PC-3 (cell line): ENCODE measurements at regions not wholly inside any gene's neighbourhood (a gene's known extent, or its start where the extent isn't known, plus 50 kb on each side); places are given as distances from the start of the nearest gene placed in this dataset.

Experiments
- ATAC-seq: fragments of 200-7000 bp; cut with Tn5 transposase; 2 replicates; pipeline ENCODE4 v1.9.1; 2020; ENCODE audit warnings: mild to moderate bottlenecking, moderate library complexity
- BruUV-seq: library from RNA; stranded (reverse); fragments of 400-500 nt; replicated peaks from 2 replicates; lab custom pipeline; 2021; lab: Mats Ljungman, UMichigan
- CTCF ChIA-PET: fragments of 300-600 bp; sonication (Branson Sonifier 250); formaldehyde crosslinking; loops from one replicate; lab custom pipeline; 2022; ENCODE audit warnings: antibody characterized with exemption; lab: Charles Lee
- POLR2A ChIA-PET: fragments of 300-600 bp; sonication (Branson Sonifier 250); formaldehyde crosslinking; loops from one replicate; lab custom pipeline; 2022; ENCODE audit warnings: antibody characterized with exemption; ENCODE audit not compliant: unreplicated experiment; lab: Charles Lee
- DNase-seq: peaks from one replicate; pipeline ENCODE4 v3.0.0-alpha.2; 2015
- H2AFZ ChIP-seq: fragments of 300-600 bp; sonication (generic); 2 replicates; pipeline ENCODE4 v1.6.0; 2016; ENCODE audit warnings: antibody characterized with exemption, low read length
- H3F3A ChIP-seq: fragments of 300-600 bp; sonication (generic); one replicate; pipeline ENCODE4 v1.6.0; 2017; ENCODE audit warnings: antibody characterized with exemption, low read length, control low read depth, mild to moderate bottlenecking; ENCODE audit not compliant: unreplicated experiment
- H3K27ac ChIP-seq: fragments of 300-600 bp; sonication (generic); 2 replicates; pipeline ENCODE4 v1.5.1; 2016; ENCODE audit warnings: mild to moderate bottlenecking, low read length
- H3K27me3 ChIP-seq: fragments of 300-600 bp; sonication (generic); 2 replicates; pipeline ENCODE4 v1.6.1; 2016; ENCODE audit warnings: low read length, mixed read lengths
- H3K36me3 ChIP-seq: fragments of 300-600 bp; sonication (generic); 2 replicates; pipeline ENCODE4 v1.6.1; 2016; ENCODE audit warnings: low read depth, mixed run types, low read length, mixed read lengths
- H3K4me1 ChIP-seq: fragments of 300-600 bp; sonication (generic); 2 replicates; pipeline ENCODE4 v1.5.1; 2016; ENCODE audit warnings: low read length; ENCODE audit not compliant: insufficient read depth
- H3K4me2 ChIP-seq: fragments of 300-600 bp; sonication (generic); 2 replicates; pipeline ENCODE4 v1.6.0; 2016; ENCODE audit warnings: low read length
- H3K4me3 ChIP-seq: fragments of 300-600 bp; sonication (generic); 2 replicates; pipeline ENCODE4 v1.5.1; 2016; ENCODE audit warnings: mild to moderate bottlenecking, low read length, mixed read lengths
- H3K79me2 ChIP-seq: fragments of 300-600 bp; sonication (generic); 2 replicates; pipeline ENCODE4 v1.6.1; 2017; ENCODE audit warnings: low read length, mixed read lengths
- H3K9ac ChIP-seq: fragments of 300-600 bp; sonication (generic); 2 replicates; pipeline ENCODE4 v1.6.0; 2016; ENCODE audit warnings: mild to moderate bottlenecking, low read length
- H3K9me2 ChIP-seq: fragments of 300-600 bp; sonication (generic); replicated peaks from 2 replicates; pipeline ENCODE4 v1.6.1; 2016; ENCODE audit warnings: mixed run types, low read length, mixed read lengths
- H3K9me3 ChIP-seq: fragments of 300-600 bp; sonication (generic); 2 replicates; pipeline ENCODE4 v1.6.1; 2016; ENCODE audit warnings: low read length, mixed read lengths
- H4K20me1 ChIP-seq: fragments of 300-600 bp; sonication (generic); 2 replicates; pipeline ENCODE4 v1.6.1; 2016; ENCODE audit warnings: low read length, mixed read lengths
- EZH2 ChIP-seq: fragments of 300-600 bp; sonication (generic); IDR thresholded peaks from one replicate; pipeline ENCODE4 v1.6.1; 2017; ENCODE audit warnings: antibody characterized with exemption, mild to moderate bottlenecking, low read length; ENCODE audit not compliant: unreplicated experiment
- EZH2phosphoT487 ChIP-seq: fragments of 300-600 bp; sonication (generic); IDR thresholded peaks from 2 replicates; pipeline ENCODE4 v1.6.1; 2018; ENCODE audit warnings: mild to moderate bottlenecking, antibody characterized with exemption, low read length, borderline replicate concordance
- intact Hi-C: fragments of 100-400 bp; cut with micrococcal nuclease; formaldehyde crosslinking; loops from 2 replicates; pipeline ENCODE4 v1.9.0; 2023
- TF ChIP-seq, protein P1 (sequence below): fragments of 300-600 bp; sonication (generic); conservative IDR thresholded peaks from 2 replicates; pipeline ENCODE4 v1.5.1; 2017; ENCODE audit warnings: antibody characterized with exemption, low read depth, mild to moderate bottlenecking, low read length

DNA sequence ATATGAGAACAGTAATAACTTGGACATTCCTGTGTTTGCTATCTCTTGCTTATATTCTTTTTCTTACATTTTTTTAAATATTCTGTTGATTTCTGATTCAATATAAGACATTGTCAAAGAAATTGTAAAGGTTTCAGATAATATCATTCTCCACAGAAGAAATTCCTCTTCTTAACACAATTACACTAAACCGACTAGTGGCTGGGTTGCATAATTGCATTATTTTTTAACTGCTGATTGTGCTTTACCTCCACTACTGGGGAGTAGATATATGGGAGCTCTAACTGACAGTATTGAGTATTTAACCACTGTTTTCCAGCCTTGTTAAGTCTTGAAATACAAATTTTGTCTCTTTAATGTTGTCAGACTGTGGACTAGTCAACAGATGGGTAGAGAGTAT lies 723.8 kb upstream of the EDIL3 start:
- Histone ChIP-seq H3K4me2 (no peak overlapping the region), H2AFZ (no peak overlapping the region), H3K9me2 (no peaks in the 10 kb centered on the region), H3K27me3 (peaks cover 10% of the 10 kb centered on the region; the same call in 1 of the 2 replicates), H3F3A (no peaks in the 10 kb centered on the region), H3K9me3 (no peaks in the 10 kb centered on the region), H3K27ac (no peak overlapping the region), H3K4me3 (no peak overlapping the region), H3K36me3 (no peaks in the 10 kb centered on the region), H3K9ac (no peak overlapping the region), H3K4me1 (no peaks in the 10 kb centered on the region), H4K20me1 (no peaks in the 10 kb centered on the region), H3K79me2 (no peaks in the 10 kb centered on the region)
- no peak for TF ChIP-seq EZH2
- TF ChIP-seq, protein P1, sequence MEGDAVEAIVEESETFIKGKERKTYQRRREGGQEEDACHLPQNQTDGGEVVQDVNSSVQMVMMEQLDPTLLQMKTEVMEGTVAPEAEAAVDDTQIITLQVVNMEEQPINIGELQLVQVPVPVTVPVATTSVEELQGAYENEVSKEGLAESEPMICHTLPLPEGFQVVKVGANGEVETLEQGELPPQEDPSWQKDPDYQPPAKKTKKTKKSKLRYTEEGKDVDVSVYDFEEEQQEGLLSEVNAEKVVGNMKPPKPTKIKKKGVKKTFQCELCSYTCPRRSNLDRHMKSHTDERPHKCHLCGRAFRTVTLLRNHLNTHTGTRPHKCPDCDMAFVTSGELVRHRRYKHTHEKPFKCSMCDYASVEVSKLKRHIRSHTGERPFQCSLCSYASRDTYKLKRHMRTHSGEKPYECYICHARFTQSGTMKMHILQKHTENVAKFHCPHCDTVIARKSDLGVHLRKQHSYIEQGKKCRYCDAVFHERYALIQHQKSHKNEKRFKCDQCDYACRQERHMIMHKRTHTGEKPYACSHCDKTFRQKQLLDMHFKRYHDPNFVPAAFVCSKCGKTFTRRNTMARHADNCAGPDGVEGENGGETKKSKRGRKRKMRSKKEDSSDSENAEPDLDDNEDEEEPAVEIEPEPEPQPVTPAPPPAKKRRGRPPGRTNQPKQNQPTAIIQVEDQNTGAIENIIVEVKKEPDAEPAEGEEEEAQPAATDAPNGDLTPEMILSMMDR = peak; percentile 63
- ChIA-PET CTCF (no interaction called here), POLR2A (no interaction called here)
- peak; percentile 48 for DNase-seq
- intact Hi-C loops = no loop called here
- BruUV-seq = no TSS peak
- ATAC-seq = peak; percentile 66

DNA sequence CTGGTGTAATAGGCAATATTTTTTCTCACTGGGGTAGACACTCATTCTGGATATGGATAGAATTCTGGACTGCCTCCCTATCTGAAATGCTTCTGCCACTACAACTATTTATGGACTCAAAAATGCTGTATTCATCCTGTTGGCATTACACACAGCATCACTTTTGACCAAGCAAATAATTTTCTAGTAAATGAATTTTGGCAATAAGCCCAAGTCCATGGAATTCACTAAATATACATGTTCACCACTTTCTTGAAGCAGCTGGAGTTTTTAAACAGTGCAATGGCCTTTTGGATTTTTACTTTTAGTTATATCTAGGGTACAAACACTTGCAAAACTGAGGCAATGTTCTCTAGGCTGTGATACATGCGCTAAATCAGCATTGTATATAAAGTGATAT lies 724.9 kb upstream of the EDIL3 start:
- no peak overlapping the region for H3K9ac ChIP-seq
- no peak for TF ChIP-seq EZH2phosphoT487
- no peaks in the 10 kb centered on the region for H3K36me3 ChIP-seq
- no peaks in the 10 kb centered on the region for H3K79me2 ChIP-seq
- H3F3A ChIP-seq = no peaks in the 10 kb centered on the region
- intact Hi-C loops = no loop called here
- no TSS peak for BruUV-seq
- no peaks in the 10 kb centered on the region for H3K9me3 ChIP-seq
- no peak overlapping the region for H3K4me2 ChIP-seq
- 0 out of 2 replicates have a peak, but pooled peaks cover 11% of the 10 kb centered on the region for H3K27me3 ChIP-seq
- no peaks in the 10 kb centered on the region for H3K9me2 ChIP-seq
- H3K4me3 ChIP-seq = no peak overlapping the region
- POLR2A ChIA-PET = no interaction called here
- no peak overlapping the region for H3K27ac ChIP-seq
- ATAC-seq = no peak
- H4K20me1 ChIP-seq = no peaks in the 10 kb centered on the region
- no peaks in the 10 kb centered on the region for H3K4me1 ChIP-seq
- CTCF ChIA-PET = no interaction called here
- H2AFZ ChIP-seq = no peak overlapping the region
- no peak for DNase-seq

DNA sequence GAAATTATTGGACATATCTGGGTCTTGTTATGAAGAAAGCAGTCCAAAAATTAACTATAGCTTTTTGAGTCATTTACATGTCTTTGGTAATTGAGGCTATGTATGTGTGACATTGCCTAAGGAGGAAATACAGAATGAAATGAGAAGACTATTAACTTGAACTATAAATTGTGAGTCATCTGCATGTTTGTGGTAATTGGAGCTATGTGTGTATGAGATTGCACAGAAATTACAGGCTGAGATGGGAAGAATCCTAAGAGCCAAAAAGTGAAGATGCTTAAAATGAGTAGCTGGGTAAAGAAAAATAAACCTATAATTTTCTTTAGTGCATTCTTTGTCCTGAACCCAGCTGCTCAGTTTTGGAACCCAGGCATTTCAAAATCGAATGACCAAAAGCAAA lies 747.6 kb upstream of the EDIL3 start:
- ATAC-seq = peak; percentile 95
- H3K27me3 ChIP-seq = peaks cover 12% of the 10 kb centered on the region
- H3K4me1 ChIP-seq = no peaks in the 10 kb centered on the region
- H4K20me1 ChIP-seq = no peaks in the 10 kb centered on the region
- H3K27ac ChIP-seq = no peak overlapping the region
- BruUV-seq = no TSS peak
- no peaks in the 10 kb centered on the region for H3F3A ChIP-seq
- H3K9ac ChIP-seq = no peak overlapping the region
- peak; percentile 43 for DNase-seq
- CTCF ChIA-PET = no interaction called here
- no peak overlapping the region for H3K4me3 ChIP-seq
- TF ChIP-seq, protein P1 = no peak
- no peak for TF ChIP-seq EZH2
- no peak for TF ChIP-seq EZH2phosphoT487
- no peaks in the 10 kb centered on the region for H3K9me3 ChIP-seq
- no peaks in the 10 kb centered on the region for H3K79me2 ChIP-seq
- no peak overlapping the region for H3K4me2 ChIP-seq
- POLR2A ChIA-PET = interaction anchor here (0.7 kb wide), 1 partner anchor 569 kb away, joined by 3 read pairs; no protein-coding TSS in a partner anchor
- intact Hi-C loops = no loop called here
- no peak overlapping the region for H2AFZ ChIP-seq
- no peaks in the 10 kb centered on the region for H3K9me2 ChIP-seq
- no peaks in the 10 kb centered on the region for H3K36me3 ChIP-seq
